ENCODE measurements at regions not wholly inside any gene's neighbourhood (a gene's known extent, or its start where the extent isn't known, plus 50 kb on each side); places are given as distances from the start of the nearest gene placed in this dataset.

- no peak for DNase-seq (ENCODE audit: low read depth, low spot score)
- H3K4me1 ChIP-seq (ENCODE audit: insufficient read depth, insufficient read length): no peaks in the 10 kb centered on the region
- no peaks in the 10 kb centered on the region for H3K9me3 ChIP-seq (ENCODE audit: insufficient read depth, low read length)
- TF ChIP-seq YY1 (IDR thresholded peaks at IDR 0.05; ENCODE audit: insufficient read depth, insufficient read length): no peak
- H3K4me3 ChIP-seq (ENCODE audit: insufficient read length, low read depth): no peak overlapping the region
- H3K36me3 ChIP-seq (ENCODE audit: insufficient read depth, insufficient read length, low read length): no peaks in the 10 kb centered on the region
- no peaks in the 10 kb centered on the region for H3K27me3 ChIP-seq (ENCODE audit: insufficient read depth, insufficient read length)
- no peak overlapping the region for H3K9ac ChIP-seq (ENCODE audit: insufficient read length, low read depth)
Measured at GRCh38 chr4:98802770-98803198, 126.1 kb downstream of the EIF4E start.

DNA sequence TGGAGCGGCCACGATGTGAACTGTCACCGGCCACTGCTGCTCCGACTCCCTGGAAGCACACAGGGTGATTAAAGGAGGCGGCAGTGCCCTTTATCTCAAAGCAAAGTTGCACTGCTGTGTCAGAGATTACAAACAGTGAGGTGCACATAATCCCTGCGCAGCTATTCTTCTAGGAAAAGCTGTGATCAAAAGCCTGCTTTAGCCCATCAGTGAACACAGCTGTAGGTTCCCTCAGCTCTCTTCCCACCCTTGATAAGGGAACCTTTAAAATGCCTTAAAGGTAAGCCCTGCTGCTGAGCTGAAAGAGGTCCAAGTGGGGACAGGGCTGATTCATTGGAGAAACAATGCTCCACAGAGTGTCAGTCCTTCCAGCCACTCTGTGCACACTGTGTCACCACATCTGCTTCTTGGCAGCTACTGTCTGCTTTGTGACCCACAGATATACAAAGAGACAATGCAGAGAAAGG, 127.6 kb downstream of the EIF4E start:
- no peaks in the 10 kb centered on the region for H3K36me3 ChIP-seq (ENCODE audit: insufficient read depth, insufficient read length, low read length)
- no peaks in the 10 kb centered on the region for H3K4me1 ChIP-seq (ENCODE audit: insufficient read depth, insufficient read length)
- H3K9ac ChIP-seq (ENCODE audit: insufficient read length, low read depth): no peak overlapping the region
- no peaks in the 10 kb centered on the region for H3K27me3 ChIP-seq (ENCODE audit: insufficient read depth, insufficient read length)
- no peaks in the 10 kb centered on the region for H3K9me3 ChIP-seq (ENCODE audit: insufficient read depth, low read length)
- TF ChIP-seq YY1 (IDR thresholded peaks at IDR 0.05; ENCODE audit: insufficient read depth, insufficient read length): no peak
- no peak for TF ChIP-seq ZNF274 (IDR thresholded peaks at IDR 0.05; ENCODE audit: low read depth, low read length)
- TF ChIP-seq SUZ12 (IDR thresholded peaks at IDR 0.05; ENCODE audit: extremely low read depth, insufficient read depth, insufficient read length): no peak
- H3K4me3 ChIP-seq (ENCODE audit: insufficient read length, low read depth): no peak overlapping the region
- no peak for DNase-seq (ENCODE audit: low read depth, low spot score)

DNA sequence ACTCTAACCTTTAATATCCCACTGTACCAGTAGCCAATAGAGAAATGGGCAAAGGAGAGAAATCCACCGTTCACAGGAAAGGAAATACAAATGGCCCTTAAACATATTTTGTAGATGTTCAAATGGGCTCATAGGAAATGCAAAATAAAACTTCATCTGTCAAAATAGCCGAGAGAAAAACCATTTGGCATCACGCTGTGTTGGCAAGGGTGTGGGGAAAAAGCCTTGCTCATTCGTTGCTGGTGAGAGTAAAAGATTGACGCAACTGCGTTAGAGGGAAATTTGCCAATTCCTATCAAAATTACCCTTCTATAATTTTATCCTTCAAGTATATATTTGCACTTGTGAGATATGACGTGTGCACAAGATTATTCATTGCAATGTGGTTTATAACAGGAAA, 131.9 kb downstream of the EIF4E start:
- no peaks in the 10 kb centered on the region for H3K27me3 ChIP-seq (ENCODE audit: insufficient read depth, insufficient read length)
- H3K4me3 ChIP-seq (ENCODE audit: insufficient read length, low read depth): no peak overlapping the region
- no peaks in the 10 kb centered on the region for H3K9me3 ChIP-seq (ENCODE audit: insufficient read depth, low read length)
- H3K36me3 ChIP-seq (ENCODE audit: insufficient read depth, insufficient read length, low read length): no peaks in the 10 kb centered on the region
- DNase-seq (ENCODE audit: low read depth, low spot score): no peak
- no peak for TF ChIP-seq YY1 (IDR thresholded peaks at IDR 0.05; ENCODE audit: insufficient read depth, insufficient read length)
- H3K9ac ChIP-seq (ENCODE audit: insufficient read length, low read depth): no peak overlapping the region
- no peaks in the 10 kb centered on the region for H3K4me1 ChIP-seq (ENCODE audit: insufficient read depth, insufficient read length)

- TF ChIP-seq SUZ12 (IDR thresholded peaks at IDR 0.05; ENCODE audit: extremely low read depth, insufficient read depth, insufficient read length): no peak
- TF ChIP-seq ZNF274 (IDR thresholded peaks at IDR 0.05; ENCODE audit: low read depth, low read length): no peak
- TF ChIP-seq YY1 (IDR thresholded peaks at IDR 0.05; ENCODE audit: insufficient read depth, insufficient read length): no peak
- no peaks in the 10 kb centered on the region for H3K9me3 ChIP-seq (ENCODE audit: insufficient read depth, low read length)
- no peaks in the 10 kb centered on the region for H3K36me3 ChIP-seq (ENCODE audit: insufficient read depth, insufficient read length, low read length)
- H3K4me3 ChIP-seq (ENCODE audit: insufficient read length, low read depth): no peak overlapping the region
- no peak for DNase-seq (ENCODE audit: low read depth, low spot score)
- no peaks in the 10 kb centered on the region for H3K27me3 ChIP-seq (ENCODE audit: insufficient read depth, insufficient read length)
- no peak overlapping the region for H3K9ac ChIP-seq (ENCODE audit: insufficient read length, low read depth)
- no peaks in the 10 kb centered on the region for H3K4me1 ChIP-seq (ENCODE audit: insufficient read depth, insufficient read length)
Measured at GRCh38 chr4:98794565-98795205, 134.2 kb downstream of the EIF4E start.

- H3K27me3 ChIP-seq (ENCODE audit: insufficient read depth, insufficient read length): no peaks in the 10 kb centered on the region
Measured at GRCh38 chr4:98793658-98794057, 135.2 kb upstream of the TSPAN5 start.

GRCh38 chr4:98786866-98787265, 128.5 kb upstream of the TSPAN5 start:
- no peaks in the 10 kb centered on the region for H3K9me3 ChIP-seq (ENCODE audit: insufficient read depth, low read length)
- DNase-seq (ENCODE audit: low read depth, low spot score): no peak
- H3K27me3 ChIP-seq (ENCODE audit: insufficient read depth, insufficient read length): no peaks in the 10 kb centered on the region
- H3K36me3 ChIP-seq (ENCODE audit: insufficient read depth, insufficient read length, low read length): no peaks in the 10 kb centered on the region
- no peak overlapping the region for H3K4me3 ChIP-seq (ENCODE audit: insufficient read length, low read depth)
- no peaks in the 10 kb centered on the region for H3K4me1 ChIP-seq (ENCODE audit: insufficient read depth, insufficient read length)
- H3K9ac ChIP-seq (ENCODE audit: insufficient read length, low read depth): no peak overlapping the region
- TF ChIP-seq SUZ12 (IDR thresholded peaks at IDR 0.05; ENCODE audit: extremely low read depth, insufficient read depth, insufficient read length): no peak
- no peak for TF ChIP-seq ZNF274 (IDR thresholded peaks at IDR 0.05; ENCODE audit: low read depth, low read length)
- no peak for TF ChIP-seq YY1 (IDR thresholded peaks at IDR 0.05; ENCODE audit: insufficient read depth, insufficient read length)

More at GRCh38 chr4:98793658-98794057, 135.2 kb upstream of the TSPAN5 start:
- Histone ChIP-seq H3K9me3 (ENCODE audit: insufficient read depth, low read length) (no peaks in the 10 kb centered on the region), H3K4me3 (ENCODE audit: insufficient read length, low read depth) (no peak overlapping the region), H3K9ac (ENCODE audit: insufficient read length, low read depth) (no peak overlapping the region), H3K4me1 (ENCODE audit: insufficient read depth, insufficient read length) (no peaks in the 10 kb centered on the region), H3K36me3 (ENCODE audit: insufficient read depth, insufficient read length, low read length) (no peaks in the 10 kb centered on the region)
- no peak for DNase-seq (ENCODE audit: low read depth, low spot score)
- TF ChIP-seq ZNF274 (IDR thresholded peaks at IDR 0.05; ENCODE audit: low read depth, low read length) (no peak), SUZ12 (IDR thresholded peaks at IDR 0.05; ENCODE audit: extremely low read depth, insufficient read depth, insufficient read length) (no peak), YY1 (IDR thresholded peaks at IDR 0.05; ENCODE audit: insufficient read depth, insufficient read length) (no peak)

DNA sequence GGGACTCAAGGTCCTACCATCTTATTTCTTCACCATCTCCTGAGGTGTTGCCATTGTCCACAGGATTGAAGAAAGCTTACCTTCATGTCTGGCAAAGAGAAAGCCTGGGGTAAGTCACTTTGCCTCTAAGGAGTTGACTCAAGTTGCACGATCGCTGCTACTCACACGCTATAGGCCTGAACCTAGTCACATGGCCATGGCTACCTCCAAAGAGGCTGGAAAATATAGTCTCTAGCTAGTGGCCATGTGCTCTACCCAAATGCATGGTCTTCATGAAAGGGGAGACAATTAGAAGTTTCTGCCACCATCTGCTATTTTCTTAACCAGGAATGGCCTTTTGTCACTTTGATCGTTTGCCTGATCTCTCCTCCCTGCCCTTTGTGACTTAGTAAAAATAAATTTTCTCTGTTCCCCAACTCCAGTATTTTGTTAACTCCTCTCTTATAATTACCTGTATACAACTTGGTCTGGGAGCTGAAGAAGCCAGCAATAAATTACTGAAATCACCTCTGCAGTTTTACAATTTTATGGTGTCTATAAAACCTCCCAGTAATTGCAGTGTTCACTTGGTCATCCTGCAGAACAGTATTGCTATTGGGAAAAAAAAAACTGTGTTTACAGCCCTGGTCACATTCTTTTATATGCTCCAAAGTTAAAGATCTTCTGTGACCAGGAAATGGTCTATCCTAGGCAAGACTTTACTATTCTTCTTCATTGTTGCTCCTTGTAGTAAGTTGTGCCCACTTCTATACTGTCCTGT, 126.7 kb upstream of the TSPAN5 start:
- no peaks in the 10 kb centered on the region for H3K9me3 ChIP-seq (ENCODE audit: insufficient read depth, low read length)
- no peak overlapping the region for H3K4me3 ChIP-seq (ENCODE audit: insufficient read length, low read depth)
- H3K4me1 ChIP-seq (ENCODE audit: insufficient read depth, insufficient read length): no peaks in the 10 kb centered on the region
- no peak overlapping the region for H3K9ac ChIP-seq (ENCODE audit: insufficient read length, low read depth)
- DNase-seq (ENCODE audit: low read depth, low spot score): no peak
- TF ChIP-seq SUZ12 (IDR thresholded peaks at IDR 0.05; ENCODE audit: extremely low read depth, insufficient read depth, insufficient read length) (no peak), YY1 (IDR thresholded peaks at IDR 0.05; ENCODE audit: insufficient read depth, insufficient read length) (no peak), ZNF274 (IDR thresholded peaks at IDR 0.05; ENCODE audit: low read depth, low read length) (no peak)
- H3K36me3 ChIP-seq (ENCODE audit: insufficient read depth, insufficient read length, low read length): no peaks in the 10 kb centered on the region
- H3K27me3 ChIP-seq (ENCODE audit: insufficient read depth, insufficient read length): no peaks in the 10 kb centered on the region
